CD4-positive, alpha-beta T cell treated with Interferon alpha-2 for 1 hour (primary cell): ENCODE measurements at regions not wholly inside any gene's neighbourhood (a gene's known extent, or its start where the extent isn't known, plus 50 kb on each side); places are given as distances from the start of the nearest gene placed in this dataset.

Experiments
- DNase-seq, 2 donors: peaks; one replicate each; pipeline ENCODE4 v3.0.0-alpha.2; 2020 to 2022

GRCh38 chr20:57838670-57839151 lies 128.9 kb upstream of the PMEPA1 start:
- no peak for DNase-seq

- DNase-seq, result no peak
Observed at GRCh38 chr20:57837208-57838035, 127.6 kb upstream of the PMEPA1 start.

- no peak for DNase-seq
Observed at GRCh38 chr20:57835588-57836455, 126.0 kb upstream of the PMEPA1 start.

GRCh38 chr20:57835074-57835452 lies 125.2 kb upstream of the PMEPA1 start:
- no peak for DNase-seq

GRCh38 chr20:57834306-57835073 lies 124.7 kb upstream of the PMEPA1 start:
- DNase-seq, result no peak

- no peak for DNase-seq
Observed at GRCh38 chr20:57831993-57832585, 122.3 kb upstream of the PMEPA1 start.

- DNase-seq, result no peak
Observed at GRCh38 chr20:57831326-57831992, 121.6 kb upstream of the PMEPA1 start.

GRCh38 chr20:57830515-57830895 lies 120.7 kb upstream of the PMEPA1 start:
- DNase-seq, result no peak

- no peak for DNase-seq
Observed at GRCh38 chr20:57829805-57830514, 120.1 kb upstream of the PMEPA1 start.

GRCh38 chr20:57829336-57829735 lies 119.5 kb upstream of the PMEPA1 start:
- DNase-seq, result no peak

GRCh38 chr20:57828696-57829095 lies 118.9 kb upstream of the PMEPA1 start:
- DNase-seq, result no peak

GRCh38 chr20:57826666-57827287 lies 117.0 kb upstream of the PMEPA1 start:
- DNase-seq, result no peak

- no peak for DNase-seq
Observed at GRCh38 chr20:57824909-57825308, 115.1 kb upstream of the PMEPA1 start.

GRCh38 chr20:57821935-57822334 lies 112.1 kb upstream of the PMEPA1 start:
- DNase-seq, result no peak

- no peak for DNase-seq
Observed at GRCh38 chr20:57819691-57820380, 110.0 kb upstream of the PMEPA1 start.

GRCh38 chr20:57819291-57819690 lies 109.5 kb upstream of the PMEPA1 start:
- DNase-seq, result no peak

- no peak for DNase-seq
Observed at GRCh38 chr20:57818418-57819181, 108.8 kb upstream of the PMEPA1 start.

- no peak for DNase-seq
Observed at GRCh38 chr20:57815405-57815804, 105.6 kb upstream of the PMEPA1 start.

- no peak for DNase-seq
Observed at GRCh38 chr20:57814529-57814928, 104.7 kb upstream of the PMEPA1 start.
